Muscle of arm (tissue), 1 donor: ENCODE measurements at regions not wholly inside any gene's neighbourhood (a gene's known extent, or its start where the extent isn't known, plus 50 kb on each side); places are given as distances from the start of the nearest gene placed in this dataset.

Source experiments
- DNase-seq: peaks from one replicate; pipeline ENCODE4 v3.0.0-alpha.2; 2013

DNA sequence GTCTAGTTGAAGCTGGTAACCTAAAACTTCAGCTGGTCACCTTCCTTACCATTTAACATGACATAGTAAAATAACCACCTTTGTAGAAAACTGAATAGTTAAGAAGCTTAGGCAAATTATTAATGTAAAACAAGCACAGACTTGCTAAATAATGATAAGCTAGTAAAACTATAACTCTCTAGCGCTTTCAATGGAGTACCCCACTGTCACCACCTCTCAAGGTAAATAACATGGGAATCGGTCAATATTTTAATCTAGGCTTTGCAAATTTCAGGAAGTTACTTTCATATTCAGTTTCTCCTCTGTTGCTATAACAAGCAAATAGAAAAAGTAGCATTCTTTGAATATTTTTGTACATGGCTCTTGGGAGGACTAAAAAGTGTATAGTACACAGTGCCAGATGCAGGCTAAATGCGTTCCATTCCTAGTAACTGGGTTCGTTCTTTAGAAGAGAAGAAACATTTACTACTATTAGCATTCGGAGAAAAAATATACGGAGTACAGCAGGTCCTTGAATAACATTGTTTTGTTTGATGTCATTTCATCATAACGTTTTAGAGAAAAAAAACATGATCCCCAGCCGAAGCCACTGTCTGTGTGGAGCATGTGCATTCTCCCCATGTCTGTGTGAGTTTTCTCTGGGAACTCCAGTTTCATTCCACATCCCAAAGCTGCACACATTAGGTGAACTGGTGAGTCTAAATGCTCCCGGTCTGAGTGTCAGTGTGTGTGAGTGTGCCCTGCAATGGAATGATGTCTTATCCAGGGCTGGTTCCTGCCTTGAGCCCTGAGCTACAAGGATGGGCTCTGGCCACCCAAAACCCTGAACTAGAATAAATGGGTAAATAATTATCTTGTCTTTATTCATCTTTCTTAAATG lies 52.5 kb downstream of the EPRS1 start:
- peak; percentile 6 for DNase-seq

- no peak for DNase-seq
Observed at GRCh38 chr1:219991919-219992318, 54.4 kb downstream of the EPRS1 start.

DNA sequence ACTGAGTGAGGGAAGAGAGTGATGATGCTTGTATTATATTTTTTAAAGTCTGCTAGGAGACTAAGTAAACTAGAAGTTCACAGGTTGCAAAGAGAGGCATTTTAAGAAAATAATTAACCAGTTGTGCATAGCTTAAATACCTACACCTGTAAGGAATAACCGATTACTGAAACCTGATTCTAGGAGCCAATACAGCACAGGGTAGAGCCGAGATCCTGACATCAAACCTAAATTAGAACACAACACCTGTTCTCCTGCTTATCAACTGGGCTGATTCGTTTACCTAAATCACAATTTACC lies 54.8 kb downstream of the EPRS1 start:
- no peak for DNase-seq

GRCh38 chr1:219990782-219991510 lies 55.4 kb downstream of the EPRS1 start:
- DNase-seq = peak; percentile 31

- DNase-seq = no peak
Observed at GRCh38 chr1:219989766-219990165, 56.5 kb downstream of the EPRS1 start.

DNA sequence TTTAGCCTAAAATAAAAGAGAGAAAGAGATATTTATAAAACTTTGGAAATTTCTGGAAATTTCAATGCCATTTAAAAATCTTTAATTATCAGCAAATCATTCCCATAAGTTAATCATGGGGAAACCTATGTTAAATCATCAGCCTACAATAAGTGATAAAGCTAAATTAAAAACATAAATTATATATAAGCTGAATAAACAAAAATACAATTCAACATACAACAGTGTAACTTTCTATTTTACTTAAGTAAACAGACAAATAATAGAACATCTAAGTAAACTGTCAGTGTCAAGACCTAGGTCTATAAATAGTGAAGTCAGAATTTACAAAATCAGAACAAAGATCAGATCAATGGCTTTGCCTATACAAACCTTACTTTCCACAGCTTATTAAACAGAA lies 57.5 kb downstream of the EPRS1 start:
- no peak for DNase-seq

DNA sequence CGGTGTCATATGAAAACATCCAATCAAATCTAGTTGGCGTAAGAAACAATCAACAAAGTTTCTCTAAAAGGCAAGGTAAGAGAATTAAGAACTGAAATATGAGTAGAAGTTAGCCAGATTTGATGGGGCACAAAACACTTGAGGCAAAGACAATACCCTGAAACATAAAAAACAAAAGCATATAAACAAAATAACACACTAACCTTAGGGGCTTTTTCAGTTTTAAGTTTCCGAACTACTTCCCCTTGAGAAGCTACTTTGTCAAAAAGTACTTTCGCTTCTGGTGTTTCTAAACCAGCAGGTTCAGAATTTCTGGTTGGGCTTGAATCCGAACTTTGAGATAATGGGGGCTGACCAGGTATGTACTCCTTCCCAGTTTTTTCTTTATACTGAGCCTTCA lies 57.9 kb downstream of the EPRS1 start:
- DNase-seq = no peak

DNA sequence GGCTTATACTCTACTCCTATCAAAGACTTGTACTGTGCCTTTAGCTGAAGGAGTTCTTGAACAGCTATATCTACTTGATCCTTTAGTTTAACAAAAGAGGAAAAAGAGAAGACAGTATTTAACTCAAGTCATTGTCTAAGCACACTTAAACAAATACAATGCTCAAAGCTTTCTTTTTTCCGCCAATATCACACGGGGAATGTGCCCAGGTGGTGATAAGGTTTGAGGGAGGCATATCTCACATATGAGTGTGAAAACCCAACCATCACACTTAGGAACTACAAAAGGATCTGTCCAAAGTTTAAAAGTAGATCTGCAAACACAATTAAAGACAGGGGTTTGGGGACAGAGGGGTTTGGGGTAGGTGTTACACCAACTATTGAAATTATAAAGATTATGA lies 59.0 kb upstream of the SLC30A10 start:
- DNase-seq = no peak

DNA sequence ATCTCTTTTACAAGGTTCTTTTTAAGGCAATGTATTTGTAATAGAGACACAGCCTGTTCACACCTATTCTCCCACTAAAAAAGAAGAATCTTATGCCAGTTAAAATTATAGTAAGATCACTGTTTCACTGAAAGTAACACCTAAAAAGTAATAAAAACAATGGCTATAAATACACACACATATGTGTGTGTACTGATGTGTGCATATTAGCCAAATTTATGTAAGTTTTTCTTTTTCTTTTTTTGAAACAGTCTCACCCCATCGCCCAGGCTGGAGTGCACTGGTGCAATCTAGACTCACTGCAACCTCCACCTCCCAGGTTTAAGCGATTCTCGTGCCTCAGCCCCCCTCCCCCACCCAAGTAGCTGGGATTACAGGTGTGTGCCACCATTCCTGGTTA lies 56.8 kb upstream of the SLC30A10 start:
- DNase-seq = no peak
